IMR-90 (cell line): ENCODE measurements at regions not wholly inside any gene's neighbourhood (a gene's known extent, or its start where the extent isn't known, plus 50 kb on each side); places are given as distances from the start of the nearest gene placed in this dataset.

Experiments used
- ATAC-seq: fragments of 200-7000 bp; cut with Tn5 transposase; 2 replicates; pipeline ENCODE4 v1.9.1; 2020; ENCODE audit warnings: low read depth, mild to moderate bottlenecking, moderate library complexity
- BruUV-seq: library from RNA; stranded (reverse); fragments of 400-500 nt; replicated peaks from 2 replicates; lab custom pipeline; 2021; lab: Mats Ljungman, UMichigan
- CTCF ChIA-PET: fragments of 300-600 bp; formaldehyde crosslinking; extraction: SDS; loops from one replicate; lab custom pipeline; 2021; ENCODE audit warnings: antibody characterized with exemption; lab: Yijun Ruan, JAX
- POLR2A ChIA-PET: fragments of 300-600 bp; sonication (Branson Sonifier 250); formaldehyde crosslinking; loops from one replicate; lab custom pipeline; 2022; ENCODE audit warnings: antibody characterized with exemption; ENCODE audit not compliant: unreplicated experiment; lab: Charles Lee
- DNase-seq: peaks from one replicate; pipeline ENCODE4 v3.0.0; 2013
- H2AFZ ChIP-seq: replicated peaks from 2 replicates; pipeline ENCODE3; 2013; ENCODE audit warnings: low read length, mild to moderate bottlenecking; ENCODE audit not compliant: poor library complexity
- H2AK5ac ChIP-seq: 2 replicates; pipeline ENCODE4 v1.6.1; 2013; ENCODE audit warnings: low read depth, low read length, inconsistent platforms
- H2AK9ac ChIP-seq: replicated peaks from 2 replicates; pipeline ENCODE3; 2013; ENCODE audit warnings: mild to moderate bottlenecking, low read depth, low read length, moderate library complexity; ENCODE audit not compliant: poor library complexity
- H2BK120ac ChIP-seq: 2 replicates; pipeline ENCODE4 v1.6.1; 2013; ENCODE audit warnings: low read depth, low read length, inconsistent platforms
- H2BK15ac ChIP-seq: 3 replicates; pipeline ENCODE4 v1.6.1; 2013; ENCODE audit warnings: low read depth, low read length, inconsistent platforms
- H2BK20ac ChIP-seq: 2 replicates; pipeline ENCODE4 v1.6.1; 2013; ENCODE audit warnings: low read depth, mild to moderate bottlenecking, inconsistent platforms, low read length, moderate library complexity
- H2BK5ac ChIP-seq: 2 replicates; pipeline ENCODE4 v1.6.1; 2013; ENCODE audit warnings: mild to moderate bottlenecking, low read depth, low read length, inconsistent platforms; ENCODE audit not compliant: poor library complexity, severe bottlenecking
- H3K14ac ChIP-seq: replicated peaks from 2 replicates; pipeline ENCODE4 v1.6.1; 2013; ENCODE audit warnings: low read depth, low read length, inconsistent platforms
- H3K18ac ChIP-seq: 2 replicates; pipeline ENCODE4 v1.6.1; 2013; ENCODE audit warnings: low read depth, low read length, control low read depth
- H3K23ac ChIP-seq: 2 replicates; pipeline ENCODE4 v1.6.1; 2013; ENCODE audit warnings: low read depth, low read length, inconsistent platforms
- H3K27ac ChIP-seq: 2 replicates; pipeline ENCODE4 v1.5.1; 2013; ENCODE audit warnings: mild to moderate bottlenecking, control low read depth, low read length; ENCODE audit not compliant: insufficient read depth
- H3K27me3 ChIP-seq: 2 replicates; pipeline ENCODE4 v1.6.1; 2013; ENCODE audit warnings: low read length; ENCODE audit not compliant: control insufficient read depth, insufficient read depth
- H3K36me3 ChIP-seq: 2 replicates; pipeline ENCODE4 v1.6.1; 2013; ENCODE audit warnings: low read length, mixed read lengths; ENCODE audit not compliant: control insufficient read depth, insufficient read depth
- H3K4ac ChIP-seq: 2 replicates; pipeline ENCODE4 v1.6.1; 2013; ENCODE audit warnings: low read depth, low read length, inconsistent platforms
- H3K4me1 ChIP-seq: 2 replicates; pipeline ENCODE4 v1.6.1; 2013; ENCODE audit warnings: low read length, mixed read lengths; ENCODE audit not compliant: control insufficient read depth, insufficient read depth
- H3K4me2 ChIP-seq: 2 replicates; pipeline ENCODE4 v1.6.1; 2013; ENCODE audit warnings: low read depth, mild to moderate bottlenecking, control low read depth, low read length, moderate library complexity
- H3K4me3 ChIP-seq: 2 replicates; pipeline ENCODE4 v1.5.1; 2013; ENCODE audit warnings: low read depth, mild to moderate bottlenecking, control low read depth, low read length, moderate library complexity; ENCODE audit not compliant: insufficient read depth
- H3K56ac ChIP-seq: 2 replicates; pipeline ENCODE4 v1.6.1; 2013; ENCODE audit warnings: low read length, inconsistent platforms; ENCODE audit not compliant: insufficient read depth; ENCODE audit errors: extremely low read depth
- H3K79me1 ChIP-seq, 2 experiments: 2 replicates each; pipeline ENCODE4 v1.6.1; 2013; ENCODE audit warnings: low read length in 2 of 2, inconsistent platforms in 1 of 2, low read depth in 1 of 2
- H3K9ac ChIP-seq: 2 replicates; pipeline ENCODE4 v1.6.1; 2013; ENCODE audit warnings: low read depth, low read length, control low read depth
- H3K9me1 ChIP-seq: 2 replicates; pipeline ENCODE4 v1.6.1; 2013; ENCODE audit warnings: low read length, inconsistent platforms; ENCODE audit not compliant: insufficient read depth
- H3K9me3 ChIP-seq: 2 replicates; pipeline ENCODE4 v1.6.1; 2013; ENCODE audit warnings: low read length; ENCODE audit not compliant: control insufficient read depth, insufficient read depth
- H4K20me1 ChIP-seq: 2 replicates; pipeline ENCODE4 v1.6.1; 2013; ENCODE audit warnings: low read length, inconsistent platforms; ENCODE audit not compliant: insufficient read depth
- H4K5ac ChIP-seq: 2 replicates; pipeline ENCODE4 v1.6.1; 2013; ENCODE audit warnings: mild to moderate bottlenecking, low read depth, low read length, control low read depth
- H4K8ac ChIP-seq, 2 experiments: 2 replicates each; pipeline ENCODE4 v1.6.1; 2013; ENCODE audit warnings: low read depth in 2 of 2, low read length in 2 of 2, control low read depth in 1 of 2, inconsistent platforms in 1 of 2
- H4K91ac ChIP-seq: 2 replicates; pipeline ENCODE4 v1.6.1; 2013; ENCODE audit warnings: low read depth, low read length, inconsistent platforms; ENCODE audit not compliant: insufficient read depth
- BHLHE40 ChIP-seq: fragments of 150-350 bp; IDR thresholded peaks from 2 replicates; pipeline ENCODE4 v1.6.1; 2016; ENCODE audit warnings: mild to moderate bottlenecking, low read depth, low read length
- CEBPB ChIP-seq: IDR thresholded peaks from 2 replicates; pipeline ENCODE4 v1.6.1; 2012; ENCODE audit warnings: low read depth, low read length, improper control_type of control experiment
- CHD1 ChIP-seq: IDR thresholded peaks from 2 replicates; pipeline ENCODE4 v1.6.1; 2012; ENCODE audit warnings: low read depth, low read length, improper control_type of control experiment
- FOS ChIP-seq: fragments of 150-350 bp; IDR thresholded peaks from 2 replicates; pipeline ENCODE4 v1.6.1; 2016; ENCODE audit warnings: low read depth, low read length
- MAFK ChIP-seq: IDR thresholded peaks from 2 replicates; pipeline ENCODE4 v1.6.1; 2012; ENCODE audit warnings: low read depth, low read length, improper control_type of control experiment
- MAZ ChIP-seq: IDR thresholded peaks from 2 replicates; pipeline ENCODE4 v1.6.1; 2012; ENCODE audit warnings: low read depth, mild to moderate bottlenecking, low read length, improper control_type of control experiment, moderate library complexity, borderline replicate concordance
- MXI1 ChIP-seq: IDR thresholded peaks from 2 replicates; pipeline ENCODE4 v1.6.1; 2012; ENCODE audit warnings: low read depth, mild to moderate bottlenecking, low read length, moderate library complexity, borderline replicate concordance
- NFE2L2 ChIP-seq: fragments of 150-350 bp; IDR thresholded peaks from 2 replicates; pipeline ENCODE4 v1.6.1; 2016; ENCODE audit warnings: low read depth, mild to moderate bottlenecking, low read length
- POLR2A ChIP-seq: IDR thresholded peaks from 2 replicates; pipeline ENCODE4 v1.6.1; 2012; ENCODE audit warnings: mild to moderate bottlenecking, low read depth, low read length
- RAD21 ChIP-seq: IDR thresholded peaks from 2 replicates; pipeline ENCODE4 v1.6.1; 2012; ENCODE audit warnings: low read length, improper control_type of control experiment
- RFX5 ChIP-seq: IDR thresholded peaks from 2 replicates; pipeline ENCODE4 v1.8.0; 2012; ENCODE audit warnings: low read depth, mild to moderate bottlenecking, low read length, moderate library complexity
- SMC3 ChIP-seq: fragments of 150-350 bp; IDR thresholded peaks from 2 replicates; pipeline ENCODE4 v1.6.1; 2016; ENCODE audit warnings: low read depth, mild to moderate bottlenecking, antibody characterized with exemption, low read length, moderate library complexity
- WGBS, 2 experiments: methylation state at CpG; one replicate each; pipeline versions ENCODE4 v1.1.5 to v1.1.7; 2013; ENCODE audit warnings: missing lambda C conversion rate in 2 of 2; ENCODE audit not compliant: insufficient read length in 1 of 2; ENCODE audit errors: extremely low coverage in 2 of 2; 5-methylcytosine and 5-hydroxymethylcytosine counted together
- dilution Hi-C: fragments of 300-500 bp; cut with HindIII; formaldehyde crosslinking; loops from one replicate; pipeline ENCODE4 v1.14.3; 2018; ENCODE audit warnings: low sequenced_read_pairs; ENCODE audit not compliant: unreplicated experiment
- in situ Hi-C: fragments of 300-500 bp; cut with MboI; formaldehyde crosslinking; loops from 3 replicates; pipeline ENCODE4 v1.14.3; 2019; ENCODE audit warnings: low sequenced_read_pairs, inconsistent platforms, mixed read lengths
- intact Hi-C: fragments of 100-400 bp; cut with micrococcal nuclease; formaldehyde crosslinking; loops from 2 replicates; pipeline ENCODE4 v1.10.0; 2022
- TF ChIP-seq, protein P1 (sequence below): conservative IDR thresholded peaks from 2 replicates; pipeline ENCODE4 v1.5.1; 2012; ENCODE audit warnings: mild to moderate bottlenecking, low read depth, low read length, improper control_type of control experiment
- TF ChIP-seq, protein P2 (sequence below): fragments of 150-350 bp; IDR thresholded peaks from 2 replicates; pipeline ENCODE4 v1.6.1; 2017; ENCODE audit warnings: mild to moderate bottlenecking, antibody characterized with exemption, low read length, low read depth

DNA sequence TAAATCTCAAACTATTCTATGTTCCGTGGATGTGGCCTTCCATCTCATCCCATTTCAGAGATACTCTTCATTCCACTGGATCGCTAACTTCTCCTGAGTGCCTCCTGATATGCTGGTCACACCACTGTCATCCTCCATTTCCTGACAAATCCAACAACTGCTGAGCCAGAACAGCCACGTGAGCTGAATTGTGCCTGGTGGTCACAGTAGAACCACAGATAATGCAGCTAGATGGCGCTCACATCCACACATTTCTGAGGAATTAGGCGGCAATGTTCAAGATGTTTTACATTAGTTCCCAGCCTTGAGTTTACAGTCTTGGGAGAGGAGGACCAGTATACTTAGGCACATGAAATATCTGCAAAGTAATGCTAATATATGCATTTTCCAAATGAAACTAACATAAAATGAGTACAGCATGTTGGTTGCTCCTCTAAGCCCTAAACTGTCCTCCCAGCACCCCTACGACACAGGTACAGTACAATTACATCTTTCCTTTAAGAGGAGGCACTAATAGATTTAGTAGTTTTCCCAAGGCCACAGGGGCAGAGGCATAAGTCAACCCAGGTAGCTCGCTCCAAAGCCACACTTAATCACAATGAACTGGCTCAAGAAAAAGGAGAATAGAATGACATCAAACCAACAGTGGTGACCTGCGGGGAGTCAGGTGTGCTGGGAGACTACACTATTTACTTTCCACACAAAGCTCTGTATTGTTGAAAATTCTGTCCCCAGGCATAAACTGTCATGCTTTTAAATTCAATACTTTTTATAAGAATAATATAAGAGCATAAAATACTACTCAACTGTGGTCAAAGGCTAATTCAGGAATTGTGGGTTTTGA lies 134.2 kb downstream of the CHIC2 start (continued):
- no peak for TF ChIP-seq CEBPB
- TF ChIP-seq RFX5, result no peak
- no peak for TF ChIP-seq CHD1
- peak; percentile 84 for TF ChIP-seq RAD21

DNA sequence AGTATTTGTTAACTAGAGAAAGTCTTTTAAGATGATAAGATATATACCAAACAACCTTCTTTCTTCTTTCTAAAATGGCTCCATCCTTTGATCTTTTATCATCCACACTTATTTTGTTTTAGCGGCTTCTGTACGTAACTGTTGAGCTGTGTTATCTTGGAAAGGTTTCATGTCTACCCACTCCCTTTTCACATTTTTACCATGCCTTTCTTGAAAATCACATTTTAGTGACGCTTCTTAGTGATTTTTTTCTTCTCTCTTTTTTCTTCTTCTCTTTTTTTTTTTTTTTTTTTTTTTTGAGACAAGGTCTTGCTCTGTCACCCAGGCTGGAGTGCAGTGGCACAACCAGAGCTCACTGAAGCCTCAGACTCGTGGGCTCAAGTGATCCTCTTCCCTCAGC lies 135.1 kb downstream of the CHIC2 start:
- Histone ChIP-seq H2BK5ac (peak overlapping the region; percentile 63), H2BK15ac (no peak overlapping the region; the same call in 2 of the 3 replicates), H3K9me1 (peaks cover 18% of the 10 kb centered on the region), H3K79me1 (peaks cover 0 to 12% of the 10 kb centered on the region in 2 experiments; a peak in 2 of 4 replicates), H3K18ac (no peak overlapping the region), H3K9me3 (no peaks in the 10 kb centered on the region), H3K9ac (no peak overlapping the region), H2AFZ (no peak overlapping the region), H3K23ac (no peak overlapping the region), H2AK5ac (peak overlapping the region; percentile 71), H4K91ac (peak overlapping the region; percentile 49; the same call in 1 of the 2 replicates), H3K4me2 (no peak overlapping the region), H3K56ac (no peak overlapping the region), H2BK120ac (peak overlapping the region; percentile 78), H3K27ac (peak overlapping the region; percentile 20), H3K4me3 (no peak overlapping the region), H3K36me3 (no peaks in the 10 kb centered on the region), H4K5ac (no peak overlapping the region), H4K8ac (peak overlapping the region in 1 of 2 experiments; percentile 78; a peak in 1 of 4 replicates), H2BK20ac (peak overlapping the region; percentile 90; the same call in 1 of the 2 replicates), H2AK9ac (no peak overlapping the region), H4K20me1 (no peaks in the 10 kb centered on the region), H3K27me3 (no peaks in the 10 kb centered on the region), H3K14ac (no peak overlapping the region), H3K4ac (peak overlapping the region; percentile 77; the same call in 1 of the 2 replicates), H3K4me1 (peaks cover 13% of the 10 kb centered on the region)
- CTCF ChIA-PET, result interaction anchor here (0.7 to 3.6 kb wide), 8 partner anchors 20 to 302 kb away, joined by 3 to 15 read pairs (median 4); partner anchors contain the start of gene PDGFRA
- dilution Hi-C loops, result no loop called here
- POLR2A ChIA-PET, result interaction anchor here (0.7 to 1.0 kb wide), 2 partner anchors 38 to 303 kb away, joined by 3 to 8 read pairs; no protein-coding TSS in a partner anchor
- DNase-seq, result peak; percentile 65
- no CpG with 5 or more reads among the region's 4 CpGs for WGBS, 2 experiments
- no peak for ATAC-seq
- intact Hi-C loops, result no loop called here
- BruUV-seq, result no TSS peak
- in situ Hi-C loops, result no loop called here
- TF ChIP-seq MXI1 (no peak), RAD21 (no peak), CHD1 (no peak), FOS (no peak), NFE2L2 (no peak), POLR2A (no peak), BHLHE40 (no peak), RFX5 (no peak), CEBPB (no peak), MAZ (no peak), SMC3 (no peak), MAFK (no peak)
- TF ChIP-seq, protein P1, sequence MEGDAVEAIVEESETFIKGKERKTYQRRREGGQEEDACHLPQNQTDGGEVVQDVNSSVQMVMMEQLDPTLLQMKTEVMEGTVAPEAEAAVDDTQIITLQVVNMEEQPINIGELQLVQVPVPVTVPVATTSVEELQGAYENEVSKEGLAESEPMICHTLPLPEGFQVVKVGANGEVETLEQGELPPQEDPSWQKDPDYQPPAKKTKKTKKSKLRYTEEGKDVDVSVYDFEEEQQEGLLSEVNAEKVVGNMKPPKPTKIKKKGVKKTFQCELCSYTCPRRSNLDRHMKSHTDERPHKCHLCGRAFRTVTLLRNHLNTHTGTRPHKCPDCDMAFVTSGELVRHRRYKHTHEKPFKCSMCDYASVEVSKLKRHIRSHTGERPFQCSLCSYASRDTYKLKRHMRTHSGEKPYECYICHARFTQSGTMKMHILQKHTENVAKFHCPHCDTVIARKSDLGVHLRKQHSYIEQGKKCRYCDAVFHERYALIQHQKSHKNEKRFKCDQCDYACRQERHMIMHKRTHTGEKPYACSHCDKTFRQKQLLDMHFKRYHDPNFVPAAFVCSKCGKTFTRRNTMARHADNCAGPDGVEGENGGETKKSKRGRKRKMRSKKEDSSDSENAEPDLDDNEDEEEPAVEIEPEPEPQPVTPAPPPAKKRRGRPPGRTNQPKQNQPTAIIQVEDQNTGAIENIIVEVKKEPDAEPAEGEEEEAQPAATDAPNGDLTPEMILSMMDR, result no peak
- TF ChIP-seq, protein P2, sequence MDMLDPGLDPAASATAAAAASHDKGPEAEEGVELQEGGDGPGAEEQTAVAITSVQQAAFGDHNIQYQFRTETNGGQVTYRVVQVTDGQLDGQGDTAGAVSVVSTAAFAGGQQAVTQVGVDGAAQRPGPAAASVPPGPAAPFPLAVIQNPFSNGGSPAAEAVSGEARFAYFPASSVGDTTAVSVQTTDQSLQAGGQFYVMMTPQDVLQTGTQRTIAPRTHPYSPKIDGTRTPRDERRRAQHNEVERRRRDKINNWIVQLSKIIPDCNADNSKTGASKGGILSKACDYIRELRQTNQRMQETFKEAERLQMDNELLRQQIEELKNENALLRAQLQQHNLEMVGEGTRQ, result no peak
